Ascending aorta (tissue), 2 donors: ENCODE measurements at regions not wholly inside any gene's neighbourhood (a gene's known extent, or its start where the extent isn't known, plus 50 kb on each side); places are given as distances from the start of the nearest gene placed in this dataset.

ENCODE experiments used
- DNase-seq, 2 donors: peaks; one replicate each; pipeline ENCODE4 v3.0.0-alpha.2; 2019; ENCODE audit warnings: low spot score in 2 of 2
- H3K27ac ChIP-seq, 2 donors: fragments of 200-600 bp; sonication (generic); one replicate each; pipeline ENCODE4 v1.5.1; 2016 to 2017; ENCODE audit warnings: mild to moderate bottlenecking in 1 of 2
- H3K27me3 ChIP-seq: fragments of 200-600 bp; sonication (generic); one replicate; pipeline ENCODE4 v1.5.1; 2017
- H3K36me3 ChIP-seq, 2 donors: fragments of 200-600 bp; sonication (generic); one replicate each; pipeline ENCODE4 v1.5.1; 2016
- H3K4me1 ChIP-seq, 2 donors: fragments of 200-600 bp; sonication (generic); one replicate each; pipeline ENCODE4 v1.5.1; 2016 to 2017; ENCODE audit warnings: mild to moderate bottlenecking in 1 of 2
- H3K4me3 ChIP-seq, 2 donors: fragments of 200-600 bp; sonication (generic); one replicate each; pipeline ENCODE4 v1.5.1; 2016 to 2017; ENCODE audit warnings: mild to moderate bottlenecking in 1 of 2
- H3K9me3 ChIP-seq, 2 donors: fragments of 200-600 bp; sonication (generic); one replicate each; pipeline ENCODE4 v1.5.1; 2016
- intact Hi-C: fragments of 100-400 bp; cut with DNase I; formaldehyde crosslinking; loops from one replicate; pipeline ENCODE4 v1.15.1; 2023
- TF ChIP-seq, protein P1 (sequence below), 3 experiments: fragments of 200-600 bp in 2 of 3; fragments of 450-650 bp in 1 of 3; sonication (generic) in 2 of 3; IDR thresholded peaks; one replicate each; pipeline ENCODE4 v1.5.1; 2016 to 2019; ENCODE audit warnings: antibody characterized with exemption in 3 of 3, mild to moderate bottlenecking in 1 of 3, moderate library complexity in 1 of 3

DNA sequence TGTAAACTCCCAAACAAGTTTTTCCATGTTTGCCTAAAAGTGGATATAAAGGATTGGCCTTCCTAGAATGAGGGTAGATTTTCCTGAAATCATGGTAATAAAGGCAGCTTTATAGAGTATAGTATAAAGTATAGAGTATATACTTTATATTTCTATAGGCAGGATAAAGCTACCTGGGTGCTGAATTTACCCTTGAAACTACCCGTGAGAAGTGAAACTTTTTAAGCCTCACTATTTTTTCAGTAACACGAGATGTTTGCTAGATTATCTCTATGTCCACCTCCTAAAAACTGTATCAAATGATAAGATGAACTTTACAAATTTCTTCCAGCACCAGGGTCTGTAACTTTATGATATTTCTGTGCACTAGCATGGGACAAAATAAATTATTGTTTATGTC is 340.0 kb upstream of the GALNTL6 start:
- DNase-seq, result no peak
- TF ChIP-seq, protein P1, sequence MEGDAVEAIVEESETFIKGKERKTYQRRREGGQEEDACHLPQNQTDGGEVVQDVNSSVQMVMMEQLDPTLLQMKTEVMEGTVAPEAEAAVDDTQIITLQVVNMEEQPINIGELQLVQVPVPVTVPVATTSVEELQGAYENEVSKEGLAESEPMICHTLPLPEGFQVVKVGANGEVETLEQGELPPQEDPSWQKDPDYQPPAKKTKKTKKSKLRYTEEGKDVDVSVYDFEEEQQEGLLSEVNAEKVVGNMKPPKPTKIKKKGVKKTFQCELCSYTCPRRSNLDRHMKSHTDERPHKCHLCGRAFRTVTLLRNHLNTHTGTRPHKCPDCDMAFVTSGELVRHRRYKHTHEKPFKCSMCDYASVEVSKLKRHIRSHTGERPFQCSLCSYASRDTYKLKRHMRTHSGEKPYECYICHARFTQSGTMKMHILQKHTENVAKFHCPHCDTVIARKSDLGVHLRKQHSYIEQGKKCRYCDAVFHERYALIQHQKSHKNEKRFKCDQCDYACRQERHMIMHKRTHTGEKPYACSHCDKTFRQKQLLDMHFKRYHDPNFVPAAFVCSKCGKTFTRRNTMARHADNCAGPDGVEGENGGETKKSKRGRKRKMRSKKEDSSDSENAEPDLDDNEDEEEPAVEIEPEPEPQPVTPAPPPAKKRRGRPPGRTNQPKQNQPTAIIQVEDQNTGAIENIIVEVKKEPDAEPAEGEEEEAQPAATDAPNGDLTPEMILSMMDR (IDR thresholded peaks at IDR 0.05), result no peak

DNA sequence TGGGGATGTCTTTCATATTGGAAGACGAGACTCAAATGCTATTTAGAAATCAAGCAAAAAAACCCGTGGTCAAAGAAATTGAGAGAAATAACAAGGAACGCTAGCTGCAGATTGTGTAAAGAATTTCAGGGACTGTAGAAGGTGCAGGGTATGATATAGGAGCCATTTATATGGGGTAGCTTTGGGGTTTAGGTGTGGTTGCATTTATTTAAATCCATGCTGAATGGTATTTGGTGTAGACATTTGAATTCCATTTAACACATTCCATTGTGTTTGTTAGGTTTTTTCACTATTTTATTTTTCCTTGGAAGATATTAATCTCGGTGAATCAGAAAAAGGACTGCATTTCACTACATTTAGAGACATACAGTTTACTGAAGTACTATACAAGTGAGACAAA is 341.0 kb upstream of the GALNTL6 start:
- Histone ChIP-seq H3K4me1 (no peaks in the 10 kb centered on the region), H3K27ac (no peak overlapping the region), H3K36me3 (no peaks in the 10 kb centered on the region), H3K9me3 (no peaks in the 10 kb centered on the region), H3K27me3 (no peaks in the 10 kb centered on the region), H3K4me3 (no peak overlapping the region)
- no peak for DNase-seq
- TF ChIP-seq, protein P1 (IDR thresholded peaks at IDR 0.05), result no peak
- intact Hi-C loops, result no loop called here

More for the DNA sequence above, 340.0 kb upstream of the GALNTL6 start:
- H3K36me3 ChIP-seq, result no peaks in the 10 kb centered on the region
- no peaks in the 10 kb centered on the region for H3K27me3 ChIP-seq
- no peak overlapping the region for H3K27ac ChIP-seq
- intact Hi-C loops, result no loop called here
- H3K4me3 ChIP-seq, result no peak overlapping the region
- H3K9me3 ChIP-seq, result no peaks in the 10 kb centered on the region
- H3K4me1 ChIP-seq, result no peaks in the 10 kb centered on the region

DNA sequence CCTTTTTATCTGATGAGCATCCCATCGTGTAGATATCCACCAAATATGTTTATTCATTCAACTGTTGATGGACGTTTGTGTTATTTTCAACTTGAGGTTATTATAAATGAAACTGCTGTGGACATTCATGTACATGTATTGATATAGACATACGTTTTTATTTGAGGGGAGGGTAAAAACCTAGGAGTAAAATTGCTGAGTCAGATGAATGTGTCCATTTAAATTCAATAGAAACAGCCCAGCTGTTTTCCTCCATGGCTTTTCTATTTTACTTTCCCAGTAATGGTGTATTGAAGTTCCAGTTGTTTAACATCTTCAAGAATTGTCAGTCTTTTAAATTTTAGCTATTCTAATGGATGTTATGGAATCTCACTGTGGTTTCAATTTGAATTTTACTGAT is 348.7 kb upstream of the GALNTL6 start:
- Histone ChIP-seq H3K4me1 (no peaks in the 10 kb centered on the region), H3K27me3 (no peaks in the 10 kb centered on the region), H3K27ac (no peak overlapping the region), H3K9me3 (no peaks in the 10 kb centered on the region), H3K36me3 (no peaks in the 10 kb centered on the region), H3K4me3 (no peak overlapping the region)
- intact Hi-C loops, result no loop called here
- DNase-seq, result no peak
- TF ChIP-seq, protein P1 (IDR thresholded peaks at IDR 0.05), result no peak

DNA sequence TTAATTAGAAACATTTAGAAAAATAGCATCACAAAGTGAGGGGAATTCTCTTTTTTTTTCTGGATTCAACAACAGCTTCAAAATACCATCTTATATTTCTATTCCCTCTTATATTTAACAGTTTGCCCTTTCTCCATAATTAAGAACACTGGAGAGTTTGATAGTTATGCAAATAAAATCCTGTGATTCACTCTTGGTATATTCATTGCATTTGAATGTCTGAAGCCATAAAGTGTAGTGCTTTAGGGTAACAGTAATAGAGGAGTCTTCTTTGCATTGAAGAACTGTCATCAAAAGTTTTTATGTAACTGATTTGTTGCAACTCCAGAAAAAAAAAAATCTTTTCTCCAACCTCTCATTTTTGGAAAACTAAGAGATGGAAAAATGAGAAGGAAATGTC is 352.0 kb upstream of the GALNTL6 start:
- Histone ChIP-seq H3K27me3 (no peaks in the 10 kb centered on the region), H3K4me3 (no peak overlapping the region), H3K9me3 (peaks cover 0 to 4% of the 10 kb centered on the region in 2 donors), H3K36me3 (no peaks in the 10 kb centered on the region), H3K4me1 (no peaks in the 10 kb centered on the region), H3K27ac (no peak overlapping the region)
- TF ChIP-seq, protein P1 (IDR thresholded peaks at IDR 0.05), result no peak
- DNase-seq, result no peak
- intact Hi-C loops, result no loop called here

DNA sequence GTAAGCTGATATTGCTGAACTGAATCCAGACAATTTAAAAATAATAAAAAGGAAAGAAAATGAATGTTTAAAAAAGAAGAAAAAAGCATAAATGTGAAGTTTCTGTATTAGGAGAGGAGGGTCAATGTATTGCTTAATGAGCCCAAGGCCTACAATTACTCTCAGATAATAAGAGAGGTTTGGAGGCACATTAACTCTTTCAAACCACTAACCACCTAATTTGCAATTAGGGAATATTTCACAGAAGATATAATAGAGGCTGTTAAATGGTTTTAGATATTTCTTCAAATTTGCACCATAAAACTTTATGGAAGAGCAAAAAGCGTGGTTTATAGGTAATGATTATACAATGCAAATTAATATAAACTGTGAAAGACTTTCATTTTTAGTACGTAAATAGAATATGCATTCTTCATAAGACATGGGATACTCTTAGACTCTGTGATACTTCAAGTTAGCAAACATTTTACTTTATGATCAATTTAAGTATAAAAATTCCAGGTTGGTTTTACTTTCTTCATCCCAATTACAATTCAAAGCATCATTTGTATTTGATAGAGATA is 364.2 kb upstream of the GALNTL6 start:
- H3K36me3 ChIP-seq, result no peaks in the 10 kb centered on the region
- intact Hi-C loops, result no loop called here
- H3K27me3 ChIP-seq, result no peaks in the 10 kb centered on the region
- no peaks in the 10 kb centered on the region for H3K9me3 ChIP-seq
- no peak overlapping the region for H3K4me3 ChIP-seq
- H3K4me1 ChIP-seq, result peaks cover 0 to 3% of the 10 kb centered on the region in 2 donors
- no peak overlapping the region for H3K27ac ChIP-seq
- TF ChIP-seq, protein P1 (IDR thresholded peaks at IDR 0.05), result no peak
- DNase-seq, result no peak

DNA sequence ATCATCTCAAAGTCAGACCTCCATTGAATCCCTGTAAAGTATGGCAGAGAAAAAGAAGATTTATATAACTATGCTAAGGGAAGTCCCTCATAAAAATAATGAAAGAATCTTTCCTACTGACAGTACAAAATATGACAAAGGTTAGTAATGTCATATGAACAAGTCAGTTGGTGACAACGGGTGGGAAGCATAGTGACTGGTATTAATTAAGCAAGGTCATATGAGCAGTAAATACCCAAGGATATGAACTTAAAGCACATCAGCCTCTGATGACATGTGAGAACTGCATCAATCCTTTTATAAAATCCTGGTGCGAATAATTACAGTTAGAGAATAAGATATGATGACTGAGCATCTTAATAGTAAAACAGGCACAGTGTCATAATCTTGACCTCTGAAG is 364.8 kb upstream of the GALNTL6 start:
- Histone ChIP-seq H3K36me3 (no peaks in the 10 kb centered on the region), H3K4me1 (peaks cover 0 to 3% of the 10 kb centered on the region in 2 donors), H3K27ac (no peak overlapping the region), H3K27me3 (no peaks in the 10 kb centered on the region), H3K9me3 (no peaks in the 10 kb centered on the region), H3K4me3 (no peak overlapping the region)
- no peak for DNase-seq
- TF ChIP-seq, protein P1 (IDR thresholded peaks at IDR 0.05), result no peak
- intact Hi-C loops, result no loop called here
